ENCODE measurements at regions not wholly inside any gene's neighbourhood (a gene's known extent, or its start where the extent isn't known, plus 50 kb on each side); places are given as distances from the start of the nearest gene placed in this dataset.

DNA sequence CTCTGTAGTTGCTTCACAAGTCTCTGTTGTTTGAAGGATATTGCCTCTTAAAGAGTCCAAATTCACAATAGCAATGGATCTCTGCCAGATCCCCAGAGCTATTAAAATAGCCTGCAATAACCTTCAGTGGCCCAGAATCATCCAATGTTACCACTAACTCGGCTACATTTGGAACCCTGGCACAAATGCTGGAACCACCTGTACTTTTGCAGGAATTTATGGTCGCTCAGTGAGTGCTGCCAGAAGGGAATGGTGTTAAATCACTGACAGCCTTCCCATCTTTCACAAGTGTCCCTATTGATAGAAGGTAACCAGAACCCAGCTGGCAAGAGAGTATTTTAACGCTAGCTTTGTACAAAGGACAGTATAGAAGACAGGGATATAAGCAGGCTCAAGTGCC lies 298.8 kb upstream of the PLSCR5 start:
- no peak for DNase-seq (ENCODE audit: low read depth)

DNA sequence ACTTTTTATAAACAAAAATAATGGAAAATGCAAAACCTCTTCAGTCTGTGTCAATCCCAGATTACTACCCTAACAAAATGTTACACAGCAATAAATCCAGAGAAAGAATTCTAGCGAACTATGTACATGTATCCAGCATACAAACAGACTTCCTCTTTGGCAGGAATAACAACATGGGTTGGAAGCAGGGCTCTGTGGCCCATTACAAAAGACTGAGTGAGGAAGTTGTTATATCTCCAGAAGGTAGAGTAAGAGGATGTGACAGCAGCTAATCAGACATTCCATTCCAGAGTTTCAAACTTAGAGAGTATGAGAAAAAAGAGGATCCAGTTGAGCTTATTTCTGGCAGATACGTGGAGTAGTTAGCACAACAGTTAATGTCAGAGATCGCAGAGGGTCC lies 294.0 kb upstream of the PLSCR5 start:
- DNase-seq (ENCODE audit: low read depth) = no peak

DNA sequence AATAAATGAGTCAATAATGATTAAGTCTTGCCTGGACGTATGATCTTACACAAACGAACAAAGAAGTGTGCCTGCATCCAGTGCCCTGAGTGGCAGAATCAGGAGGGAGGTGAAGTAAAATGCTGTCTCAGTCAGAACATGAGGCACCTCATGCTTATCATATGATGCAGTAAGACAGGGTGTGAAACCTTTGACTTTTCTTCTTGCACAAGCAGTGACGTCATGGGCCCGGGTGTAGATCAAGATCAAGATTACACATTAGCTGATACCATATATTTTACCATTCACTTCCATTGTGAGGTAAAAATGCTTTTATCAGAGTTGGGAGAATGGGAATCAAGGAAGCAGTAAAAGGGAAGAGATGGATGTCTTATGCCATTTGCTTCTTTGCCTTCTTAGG lies 291.6 kb upstream of the PLSCR5 start:
- no peak for DNase-seq (ENCODE audit: low read depth)

DNA sequence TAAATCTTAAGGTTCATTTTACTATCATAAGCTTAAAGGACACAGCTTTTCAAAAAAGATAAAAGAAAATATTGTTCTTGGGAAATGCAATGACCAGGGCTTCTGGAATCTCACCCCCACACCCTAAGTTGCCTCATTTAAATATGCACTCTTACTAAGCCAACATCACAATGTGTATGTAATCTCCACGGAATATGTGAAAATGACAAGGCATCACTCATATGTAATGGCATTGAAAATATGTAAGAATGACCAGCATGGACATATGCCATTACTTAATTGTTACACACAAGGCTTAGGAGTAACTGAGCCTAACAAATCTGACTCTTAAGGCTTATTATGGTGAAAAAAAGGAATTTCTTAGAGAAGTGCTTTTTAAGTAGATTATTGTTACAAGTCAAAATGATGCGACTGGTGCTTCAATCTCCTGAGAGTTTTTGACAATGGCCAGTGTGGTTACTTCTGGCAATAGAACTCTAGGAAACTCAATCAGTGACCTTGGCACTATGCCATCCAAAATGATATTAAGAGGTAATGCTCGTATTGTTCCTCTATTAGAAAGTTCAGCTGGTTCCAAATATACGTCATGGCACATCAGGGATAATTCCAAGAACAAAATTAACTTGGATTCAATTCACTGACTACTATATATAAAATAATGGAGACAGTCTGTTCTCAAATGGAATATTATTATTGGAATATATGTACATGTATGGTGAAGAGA lies 290.0 kb upstream of the PLSCR5 start:
- no peak for DNase-seq (ENCODE audit: low read depth)

DNA sequence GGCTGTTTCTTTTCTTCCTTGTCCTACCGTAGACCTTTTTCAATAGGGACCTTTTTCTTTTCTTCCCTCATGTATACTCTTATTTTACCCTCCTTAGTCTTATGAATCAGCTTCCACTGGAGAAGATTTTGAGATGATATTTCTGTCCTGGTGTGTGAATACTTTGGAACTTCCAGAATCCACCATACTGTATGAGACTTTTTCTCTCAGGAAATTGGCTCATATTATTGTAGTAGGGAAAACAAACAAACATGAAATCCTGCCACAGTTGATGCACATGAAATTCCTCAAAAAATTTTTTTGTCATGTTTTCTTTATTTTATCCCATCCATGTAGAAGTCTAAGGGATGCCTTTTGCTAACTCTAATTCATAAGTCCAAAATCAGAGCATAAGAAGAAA lies 289.3 kb upstream of the PLSCR5 start:
- DNase-seq (ENCODE audit: low read depth) = no peak

DNA sequence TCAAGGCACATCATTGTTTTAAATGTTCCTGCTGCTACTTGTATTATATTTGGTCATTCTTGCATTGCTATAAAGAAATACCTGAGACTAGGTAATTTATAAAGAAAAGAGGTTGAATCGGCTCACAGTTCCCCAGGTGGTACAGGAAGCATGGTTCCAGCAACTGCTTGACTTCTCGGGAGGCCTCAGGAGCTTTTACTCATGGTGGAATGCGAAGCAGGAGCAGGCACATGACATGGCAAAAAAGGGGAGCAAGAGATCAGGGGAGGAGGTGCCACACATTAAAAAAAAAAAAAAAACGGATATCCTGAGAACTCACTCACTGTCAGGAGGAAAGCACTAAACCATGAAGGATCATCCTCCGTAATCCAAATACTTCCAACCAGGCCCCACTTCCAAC lies 286.9 kb upstream of the PLSCR5 start:
- DNase-seq (ENCODE audit: low read depth) = no peak

DNA sequence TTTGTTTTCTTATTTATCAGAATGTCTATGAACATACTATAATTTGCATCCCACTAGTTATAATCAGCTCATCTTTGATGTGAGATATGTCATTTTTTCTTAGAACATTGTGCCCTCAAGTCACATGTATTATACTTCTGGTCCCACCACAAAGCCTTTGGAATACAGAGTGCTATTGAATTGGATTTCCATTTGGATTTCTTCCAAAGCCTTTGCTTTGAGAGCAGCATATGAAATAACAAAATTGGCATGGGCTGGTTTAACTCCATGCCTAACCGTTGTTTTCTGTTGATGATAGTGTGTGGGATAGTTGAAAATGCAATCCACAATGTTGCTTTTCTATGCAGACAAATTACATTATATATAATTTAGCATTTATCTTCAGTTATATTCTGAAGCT lies 284.5 kb upstream of the PLSCR5 start:
- no peak for DNase-seq (ENCODE audit: low read depth)

DNA sequence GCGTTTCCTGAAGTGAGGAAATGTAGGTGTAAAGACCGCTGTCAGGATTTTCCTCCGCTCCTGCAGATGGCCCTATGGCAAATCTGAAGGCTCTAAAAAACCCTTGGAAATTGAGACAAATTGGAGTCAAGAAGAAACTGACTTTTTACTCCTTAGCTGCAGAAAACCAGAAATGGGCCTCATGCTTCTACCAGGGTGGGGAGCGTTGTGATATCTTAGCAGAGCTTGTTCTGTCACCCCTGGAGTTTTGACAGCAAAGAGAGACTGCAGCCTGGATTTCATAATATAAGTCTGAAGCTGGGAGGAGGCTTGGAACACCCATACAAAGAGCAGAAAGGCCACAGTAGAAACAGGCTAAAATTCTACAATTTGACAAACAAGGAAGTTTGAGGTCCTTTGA lies 283.0 kb upstream of the PLSCR5 start:
- DNase-seq (ENCODE audit: low read depth) = no peak

DNA sequence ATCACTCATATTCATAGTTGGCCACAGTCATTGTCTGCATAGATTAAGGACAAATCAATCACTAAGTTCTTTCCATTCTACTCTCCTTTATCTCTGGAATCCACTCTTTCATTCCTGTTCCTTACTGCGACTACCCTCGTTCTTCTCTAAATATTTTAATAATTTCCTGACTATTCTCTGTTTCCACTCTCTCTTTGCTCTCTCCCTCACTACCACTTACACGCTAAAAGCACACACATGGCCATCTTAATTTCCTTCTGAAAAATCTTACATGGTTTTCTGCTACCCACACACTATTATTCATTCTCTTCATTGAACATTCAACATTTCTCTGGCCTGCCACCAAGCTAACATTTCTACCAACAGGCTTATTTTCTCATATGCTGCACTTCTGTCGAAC lies 279.6 kb upstream of the PLSCR5 start:
- no peak for DNase-seq (ENCODE audit: low read depth)

DNA sequence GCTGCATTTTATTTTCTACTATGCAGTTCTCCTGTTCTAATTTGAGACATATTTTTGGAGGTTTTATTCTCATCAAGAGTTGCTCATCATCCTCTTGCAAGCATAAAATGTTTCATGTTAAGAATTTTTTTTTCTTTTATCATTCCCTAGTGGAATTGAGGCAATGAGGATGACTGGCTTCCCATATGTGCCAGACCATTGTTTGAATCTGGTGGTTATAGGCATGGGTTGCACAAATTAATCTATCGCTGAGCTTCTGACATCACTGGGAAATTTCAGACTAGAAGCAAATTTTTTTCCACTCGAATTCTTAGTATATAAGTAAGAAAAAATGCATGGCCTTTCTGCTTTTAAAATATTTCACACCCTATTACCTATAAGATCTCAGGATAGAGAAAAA lies 279.1 kb upstream of the PLSCR5 start:
- no peak for DNase-seq (ENCODE audit: low read depth)

DNA sequence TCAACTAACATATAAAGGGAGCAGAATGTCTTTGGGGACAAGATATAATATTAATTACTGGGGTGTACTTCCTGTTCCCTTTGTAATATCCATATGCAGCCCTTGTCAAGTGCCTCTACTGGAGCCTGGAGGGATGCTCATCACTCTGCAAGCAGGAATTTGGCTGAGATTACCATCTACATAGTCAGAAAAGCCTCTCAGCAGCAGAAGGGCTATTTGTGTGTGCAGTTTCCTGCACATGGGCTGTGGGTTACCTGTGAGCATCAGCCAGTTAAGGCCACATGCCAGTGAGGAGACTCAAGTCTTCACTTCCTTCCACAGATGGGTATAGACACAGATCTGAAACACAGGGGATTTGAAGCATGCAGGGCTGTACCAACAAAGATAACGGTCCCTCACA lies 278.1 kb upstream of the PLSCR5 start:
- no peak for DNase-seq (ENCODE audit: low read depth)

DNA sequence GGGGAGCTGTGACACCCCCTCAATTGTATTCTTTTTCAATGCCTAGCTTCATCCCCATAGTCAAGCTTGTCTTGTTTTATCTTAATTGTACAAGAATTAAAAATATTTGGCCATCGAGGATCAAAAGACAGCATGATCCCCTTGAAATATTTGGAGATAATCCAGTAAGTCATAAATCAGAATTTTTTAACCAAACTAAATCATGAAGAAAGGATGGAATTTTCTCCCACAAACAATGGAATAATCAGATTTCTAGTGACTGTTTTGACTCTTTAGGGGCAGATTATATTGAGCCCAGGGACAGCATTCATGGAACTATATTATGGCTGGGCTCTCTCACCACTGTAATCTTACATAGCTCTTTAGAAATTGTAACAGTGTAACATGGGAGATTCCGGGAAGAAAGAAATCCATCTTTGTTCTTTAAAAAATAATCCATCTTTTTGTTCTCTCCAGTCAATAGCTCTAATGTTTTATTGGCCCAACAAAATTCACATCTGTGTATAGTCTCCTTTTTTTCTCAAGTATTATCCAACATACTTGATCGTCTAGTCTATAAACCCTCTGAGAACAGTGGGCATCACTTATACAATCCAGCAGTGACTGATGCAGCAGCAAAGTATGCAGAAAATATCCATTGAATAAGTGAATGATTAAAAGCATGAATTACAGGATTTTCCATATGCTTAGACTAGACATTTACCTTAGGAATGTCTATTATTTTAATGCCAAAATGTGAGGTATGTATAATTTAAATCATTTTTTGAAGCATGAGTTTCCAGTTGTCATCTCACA lies 277.0 kb upstream of the PLSCR5 start:
- no peak for DNase-seq (ENCODE audit: low read depth)

DNA sequence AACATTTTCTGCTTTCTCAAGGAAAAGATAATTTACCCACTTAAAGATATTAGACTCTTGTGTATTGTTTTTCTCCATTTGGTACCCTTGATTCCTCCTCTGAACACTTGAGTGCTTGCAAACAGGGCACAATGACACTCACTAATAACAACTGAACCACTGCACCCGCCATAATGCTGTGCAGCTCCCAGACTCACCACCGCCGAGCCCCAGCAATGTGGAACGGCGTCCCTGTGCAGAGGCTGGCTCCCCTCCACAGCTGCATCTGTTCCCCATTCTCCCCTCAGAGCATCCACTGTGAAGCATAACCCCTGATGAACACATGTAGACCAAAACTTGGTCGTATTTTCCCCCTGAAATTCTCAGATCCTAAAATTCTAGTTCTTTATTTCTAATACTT lies 276.2 kb upstream of the PLSCR5 start:
- DNase-seq (ENCODE audit: low read depth) = no peak

DNA sequence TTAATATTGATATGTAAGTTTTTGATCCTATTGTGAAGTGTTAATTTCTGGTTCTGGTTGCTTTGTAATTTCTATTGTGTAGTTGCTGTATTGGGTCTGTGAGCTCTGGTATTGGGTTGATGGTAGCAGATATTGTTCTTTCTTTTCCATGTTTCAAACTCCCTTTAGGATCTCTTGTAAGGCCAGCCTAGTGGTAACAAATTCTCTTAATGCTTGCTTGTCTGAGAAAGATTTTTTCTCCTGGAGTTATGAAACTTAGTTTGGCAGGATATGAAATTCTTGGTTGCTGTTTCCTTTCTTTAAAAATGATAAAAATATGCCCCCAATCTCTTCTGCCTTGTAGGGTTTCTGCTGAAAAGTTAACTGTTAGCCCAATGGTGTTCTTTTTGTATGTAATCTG lies 268.6 kb upstream of the PLSCR5 start:
- DNase-seq (ENCODE audit: low read depth) = no peak

DNA sequence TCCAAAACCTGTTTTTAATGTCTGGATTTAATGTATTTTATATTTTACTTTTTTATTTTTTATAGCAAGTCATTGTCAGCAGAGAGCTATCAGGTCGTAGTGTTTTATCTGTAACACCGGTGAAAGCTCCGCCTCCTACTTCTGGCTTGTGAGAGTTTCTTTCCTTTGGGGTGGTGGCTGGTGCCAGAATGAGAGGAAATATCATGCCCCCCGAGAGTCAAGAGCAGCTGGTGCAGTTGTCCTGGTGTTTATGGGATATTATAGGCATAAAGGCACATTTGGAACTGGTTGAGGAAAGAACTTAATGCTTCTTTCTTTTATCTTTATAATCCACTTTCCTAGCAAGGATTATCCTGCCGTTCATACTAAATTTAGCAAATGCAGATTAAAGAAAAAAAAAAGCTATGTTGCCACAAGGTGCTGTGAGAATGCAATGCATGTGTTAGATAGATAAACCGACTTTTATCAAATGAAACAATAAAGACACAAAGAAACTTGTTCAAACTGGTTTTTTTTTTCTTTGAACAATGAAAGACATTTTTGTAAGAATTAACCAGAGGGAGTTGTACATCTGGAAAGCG lies 260.1 kb upstream of the PLSCR5 start:
- no peak for DNase-seq (ENCODE audit: low read depth)

DNA sequence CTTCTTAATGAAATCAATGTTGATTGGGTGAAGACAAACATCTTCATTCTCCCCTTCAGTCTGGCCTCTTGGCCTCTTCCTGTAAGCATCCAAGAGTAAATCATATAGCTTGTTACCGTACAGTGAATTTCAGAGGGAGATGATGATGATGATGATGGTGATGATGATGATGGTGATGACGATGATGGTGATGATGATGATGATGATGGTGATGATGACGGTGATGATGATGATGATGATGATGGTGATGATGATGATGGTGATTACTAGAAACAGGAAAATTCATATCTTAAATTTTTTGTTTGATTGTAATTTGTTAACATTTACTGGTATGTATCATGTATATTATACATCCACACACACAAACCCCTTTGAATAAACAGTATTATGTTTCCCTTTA lies 256.1 kb upstream of the PLSCR5 start:
- DNase-seq (ENCODE audit: low read depth) = no peak

DNA sequence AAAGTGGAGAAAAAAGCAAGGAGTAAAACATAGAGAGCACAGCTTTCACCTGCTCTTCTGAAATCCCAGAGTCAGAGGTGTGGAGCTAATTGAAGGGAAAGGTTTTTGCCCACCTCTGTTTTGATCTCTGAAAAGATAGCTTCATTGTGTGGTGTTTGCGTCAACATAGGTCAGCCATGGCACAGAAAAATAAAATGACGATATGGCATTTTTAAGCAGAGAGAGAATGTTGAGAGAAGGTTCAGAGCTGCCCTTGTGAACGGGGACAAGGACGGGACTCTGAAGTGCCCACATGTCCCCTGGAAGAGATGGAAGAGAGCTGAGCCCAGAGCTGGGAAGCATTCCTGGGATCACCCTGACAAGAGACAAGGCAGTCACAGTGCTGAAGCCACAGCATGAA lies 249.4 kb upstream of the PLSCR5 start:
- no peak for DNase-seq (ENCODE audit: low read depth)

DNA sequence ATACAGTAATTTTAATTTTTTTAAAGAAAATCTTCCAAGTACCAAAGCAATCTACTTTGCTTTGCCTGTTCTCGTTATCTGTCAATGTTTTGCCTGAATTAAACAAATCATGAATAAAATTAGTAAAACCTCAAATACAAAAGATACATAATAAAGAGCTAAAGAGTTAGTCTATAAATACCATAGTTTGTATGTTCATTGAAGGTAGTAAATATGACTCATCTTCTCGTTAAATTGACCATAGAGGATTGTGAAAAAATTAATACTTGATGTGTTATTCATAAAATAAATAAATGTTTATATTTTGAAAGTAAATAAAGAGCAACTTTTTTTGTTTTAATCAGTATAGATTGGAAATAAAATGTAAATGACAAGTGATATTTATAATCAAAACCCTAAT lies 246.5 kb upstream of the PLSCR5 start:
- DNase-seq (ENCODE audit: low read depth) = no peak

DNA sequence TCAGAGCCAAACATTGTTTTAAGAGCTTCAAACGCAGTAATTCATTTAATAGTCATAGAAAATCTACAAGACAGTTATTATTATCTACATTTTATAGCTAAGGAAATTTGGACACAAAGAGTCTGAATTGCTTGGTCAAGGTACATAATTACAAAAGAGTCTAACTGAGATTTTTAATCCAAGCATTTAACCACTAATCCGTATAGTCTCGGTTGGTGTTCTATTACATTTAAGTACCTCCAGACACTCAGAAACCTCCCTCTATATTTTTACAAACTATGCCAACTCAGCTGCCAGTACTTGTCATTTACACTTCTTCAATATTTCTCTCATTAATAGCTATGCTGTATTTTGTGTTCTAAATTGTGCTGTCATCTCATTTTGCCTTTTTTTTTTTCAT lies 240.2 kb upstream of the PLSCR5 start:
- DNase-seq (ENCODE audit: low read depth) = no peak

DNA sequence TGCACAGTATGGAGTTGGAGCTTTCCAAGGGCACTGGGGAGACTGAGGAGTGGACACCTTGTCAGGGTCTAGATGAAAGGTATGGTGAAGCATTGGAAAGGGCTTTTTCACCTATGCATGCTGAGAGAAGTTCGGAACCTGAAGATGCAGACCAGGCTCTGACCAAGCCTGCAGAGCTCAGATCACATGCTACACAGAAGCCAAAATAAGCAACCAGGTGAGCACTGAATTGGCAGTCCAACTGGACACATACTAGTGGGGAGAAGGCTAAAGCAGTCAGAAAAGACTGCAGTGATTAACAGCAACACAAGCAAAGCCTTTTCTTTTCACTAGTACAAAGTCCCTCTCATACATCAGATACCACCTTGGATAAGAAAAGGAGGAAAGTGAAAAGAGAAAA lies 238.3 kb upstream of the PLSCR5 start:
- no peak for DNase-seq (ENCODE audit: low read depth)

DNA sequence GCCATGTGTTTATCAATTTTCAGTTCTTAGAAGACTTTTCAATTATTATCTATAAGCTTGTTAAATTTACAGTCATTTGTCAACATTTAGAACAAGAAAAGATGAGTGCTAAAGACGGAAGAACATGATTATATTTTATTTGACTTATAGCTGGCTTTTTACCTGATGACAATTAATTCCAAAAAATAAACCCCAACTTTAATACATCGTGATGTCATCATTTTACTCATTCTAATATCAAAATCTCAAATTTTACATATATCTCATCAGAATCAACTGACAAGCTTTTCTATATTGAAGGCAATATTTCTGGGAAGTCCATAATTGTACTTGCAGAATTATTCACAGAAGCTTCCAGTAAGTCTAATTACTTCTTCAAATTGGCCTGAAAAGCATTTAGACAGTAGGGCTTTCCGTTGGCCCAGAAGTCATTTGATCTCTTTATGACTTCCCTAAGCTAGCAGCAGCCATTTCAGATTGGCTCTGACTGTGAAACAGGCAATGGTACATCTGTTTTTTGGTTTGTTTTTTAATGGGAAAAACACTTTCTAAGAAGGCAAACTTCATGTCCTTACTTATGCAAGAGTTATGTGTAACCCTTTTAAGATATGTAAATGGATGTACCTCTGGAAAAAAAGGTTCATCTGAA lies 234.7 kb upstream of the PLSCR5 start:
- DNase-seq (ENCODE audit: low read depth) = no peak

DNA sequence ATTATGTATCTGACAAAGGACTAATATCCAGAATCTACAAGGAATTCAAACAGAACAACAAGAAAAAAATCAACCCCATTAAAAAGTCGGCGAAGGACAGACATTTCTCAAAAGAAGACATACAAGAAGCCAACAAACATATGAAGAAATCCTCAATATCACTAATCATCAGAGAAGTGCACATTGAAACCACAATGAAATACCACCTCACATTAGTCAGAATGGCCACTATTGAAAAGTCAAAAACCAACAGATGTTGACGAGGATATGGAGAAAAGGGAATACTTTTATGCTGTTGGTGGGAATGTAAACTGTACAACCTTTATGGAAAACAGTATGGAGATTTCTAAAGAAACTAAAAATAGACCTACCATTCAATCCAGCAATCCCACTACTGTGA lies 233.1 kb upstream of the PLSCR5 start:
- DNase-seq (ENCODE audit: low read depth) = no peak

DNA sequence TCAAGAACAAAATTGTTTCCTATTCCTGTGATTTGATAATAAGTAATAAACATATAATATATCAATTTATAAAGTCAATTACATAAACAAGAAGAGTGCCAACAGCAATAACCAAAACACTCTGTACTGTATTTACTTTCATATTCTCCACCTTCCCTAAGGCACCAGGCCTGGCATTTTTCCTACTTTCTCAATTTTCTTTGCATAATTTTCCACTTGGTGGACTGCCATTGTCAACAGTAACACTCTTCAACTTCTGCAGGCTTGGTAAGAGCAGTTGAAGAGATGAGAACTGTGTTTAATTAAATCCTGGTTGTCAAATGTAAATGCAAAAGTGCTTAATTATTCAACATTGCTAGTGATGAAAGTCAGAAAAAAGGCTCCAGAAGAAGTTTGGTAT lies 229.8 kb upstream of the PLSCR5 start:
- no peak for DNase-seq (ENCODE audit: low read depth)

Measured in CMK (cell line).